ENCODE measurements at regions not wholly inside any gene's neighbourhood (a gene's known extent, or its start where the extent isn't known, plus 50 kb on each side); places are given as distances from the start of the nearest gene placed in this dataset.

- TF ChIP-seq CTCF (conservative IDR thresholded peaks at IDR 0.05; ENCODE audit: low read depth, low read length) (no peak), EZH2phosphoT487 (IDR thresholded peaks at IDR 0.05; ENCODE audit: borderline replicate concordance, low read length) (no peak)
Measured at GRCh38 chr20:60669211-60669610, 582.9 kb upstream of the CDH4 start.
